Uterus (tissue), 3 donors: ENCODE measurements at regions not wholly inside any gene's neighbourhood (a gene's known extent, or its start where the extent isn't known, plus 50 kb on each side); places are given as distances from the start of the nearest gene placed in this dataset.

ENCODE experiments used
- DNase-seq, 2 donors: peaks; one replicate each; pipeline ENCODE4 v3.0.0-alpha.2; 2019 to 2020
- H3K27ac ChIP-seq, 2 donors: fragments of 200-600 bp; sonication (generic); 1 replicate in 1 of 2; 2 replicates in 1 of 2; pipeline ENCODE4 v1.5.1; 2016 to 2018
- H3K27me3 ChIP-seq, 2 donors: fragments of 200-600 bp; sonication (generic); one replicate each; pipeline ENCODE4 v1.5.1; 2018 to 2019; ENCODE audit warnings: control low read depth in 1 of 2
- H3K36me3 ChIP-seq, 2 donors: fragments of 200-600 bp; sonication (generic); one replicate each; pipeline ENCODE4 v1.5.1; 2019; ENCODE audit warnings: control low read depth in 1 of 2
- H3K4me1 ChIP-seq, 2 donors: fragments of 200-600 bp; sonication (generic); one replicate each; pipeline ENCODE4 v1.5.1; 2018 to 2019; ENCODE audit warnings: control low read depth in 1 of 2
- H3K4me3 ChIP-seq, 2 donors: fragments of 200-600 bp; sonication (generic); 1 replicate in 1 of 2; 2 replicates in 1 of 2; pipeline ENCODE4 v1.5.1; 2018 to 2019; ENCODE audit warnings: mild to moderate bottlenecking in 1 of 2
- H3K9me3 ChIP-seq, 2 donors: fragments of 200-600 bp; sonication (generic); one replicate each; pipeline ENCODE4 v1.5.1; 2019; ENCODE audit warnings: control low read depth in 1 of 2
- POLR2A ChIP-seq, 2 donors: fragments of 450-650 bp; IDR thresholded peaks; one replicate each; pipeline ENCODE4 v1.6.1; 2016; ENCODE audit warnings: antibody characterized with exemption in 2 of 2, mild to moderate bottlenecking in 1 of 2, moderate library complexity in 1 of 2
- intact Hi-C: fragments of 100-400 bp; cut with DNase I; formaldehyde crosslinking; loops from one replicate; pipeline ENCODE4 v1.15.1; 2023; ENCODE audit warnings: low total_unique reads
- TF ChIP-seq, protein P1 (sequence below), 4 experiments: fragments of 200-600 bp in 2 of 4; fragments of 450-650 bp in 2 of 4; sonication (generic) in 2 of 4; IDR thresholded peaks; one replicate each; pipeline ENCODE4 v1.5.1; 2016 to 2019; ENCODE audit warnings: antibody characterized with exemption in 4 of 4, mild to moderate bottlenecking in 2 of 4, moderate library complexity in 1 of 4
- donor health status: DM: yes; HTN: yes; CAD: no.

DNA sequence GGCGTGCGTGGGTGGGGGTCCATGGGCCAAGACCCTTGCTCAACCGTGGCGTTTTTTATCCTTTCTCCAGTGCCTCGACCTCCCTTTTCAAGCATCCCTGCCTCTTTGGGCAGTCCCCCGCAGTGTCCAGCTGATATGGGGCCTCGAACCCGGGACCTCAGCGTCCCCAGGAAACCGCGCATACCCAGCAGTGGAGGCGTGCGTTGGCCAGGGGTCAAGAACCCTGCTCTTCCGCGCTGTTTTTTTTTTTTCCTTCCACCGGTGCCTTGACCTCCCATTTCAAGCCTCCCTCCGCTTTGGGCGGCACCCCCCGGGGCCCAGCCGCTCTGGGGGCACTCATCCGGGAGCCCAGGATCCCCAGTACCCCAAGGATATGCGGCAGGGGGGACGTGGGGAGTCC is 325.8 kb downstream of the ALG10 start:
- Histone ChIP-seq H3K4me1 (no peaks in the 10 kb centered on the region), H3K9me3 (peaks cover 0 to 10% of the 10 kb centered on the region in 2 donors), H3K27me3 (no peaks in the 10 kb centered on the region), H3K27ac (no peak overlapping the region), H3K36me3 (no peaks in the 10 kb centered on the region), H3K4me3 (no peak overlapping the region)
- no peak for DNase-seq
- intact Hi-C loops: no loop called here
- TF ChIP-seq, protein P1, sequence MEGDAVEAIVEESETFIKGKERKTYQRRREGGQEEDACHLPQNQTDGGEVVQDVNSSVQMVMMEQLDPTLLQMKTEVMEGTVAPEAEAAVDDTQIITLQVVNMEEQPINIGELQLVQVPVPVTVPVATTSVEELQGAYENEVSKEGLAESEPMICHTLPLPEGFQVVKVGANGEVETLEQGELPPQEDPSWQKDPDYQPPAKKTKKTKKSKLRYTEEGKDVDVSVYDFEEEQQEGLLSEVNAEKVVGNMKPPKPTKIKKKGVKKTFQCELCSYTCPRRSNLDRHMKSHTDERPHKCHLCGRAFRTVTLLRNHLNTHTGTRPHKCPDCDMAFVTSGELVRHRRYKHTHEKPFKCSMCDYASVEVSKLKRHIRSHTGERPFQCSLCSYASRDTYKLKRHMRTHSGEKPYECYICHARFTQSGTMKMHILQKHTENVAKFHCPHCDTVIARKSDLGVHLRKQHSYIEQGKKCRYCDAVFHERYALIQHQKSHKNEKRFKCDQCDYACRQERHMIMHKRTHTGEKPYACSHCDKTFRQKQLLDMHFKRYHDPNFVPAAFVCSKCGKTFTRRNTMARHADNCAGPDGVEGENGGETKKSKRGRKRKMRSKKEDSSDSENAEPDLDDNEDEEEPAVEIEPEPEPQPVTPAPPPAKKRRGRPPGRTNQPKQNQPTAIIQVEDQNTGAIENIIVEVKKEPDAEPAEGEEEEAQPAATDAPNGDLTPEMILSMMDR (IDR thresholded peaks at IDR 0.05): no peak
- TF ChIP-seq POLR2A (IDR thresholded peaks at IDR 0.05): no peak

- no peak for DNase-seq
- intact Hi-C loops: no loop called here
- no peaks in the 10 kb centered on the region for H3K4me1 ChIP-seq
- H3K4me3 ChIP-seq: no peak overlapping the region
- TF ChIP-seq POLR2A (IDR thresholded peaks at IDR 0.05): no peak
- TF ChIP-seq, protein P1 (IDR thresholded peaks at IDR 0.05): no peak
- H3K9me3 ChIP-seq: peaks cover 0 to 6% of the 10 kb centered on the region in 2 donors
- H3K27ac ChIP-seq: no peak overlapping the region
- no peaks in the 10 kb centered on the region for H3K27me3 ChIP-seq
- H3K36me3 ChIP-seq: no peaks in the 10 kb centered on the region
Measured at GRCh38 chr12:34348836-34349672, 326.8 kb downstream of the ALG10 start.

GRCh38 chr12:34349673-34349961 is 327.3 kb downstream of the ALG10 start:
- Histone ChIP-seq H3K9me3 (peaks cover 0 to 8% of the 10 kb centered on the region in 2 donors), H3K27me3 (no peaks in the 10 kb centered on the region), H3K4me3 (no peak overlapping the region), H3K27ac (no peak overlapping the region), H3K36me3 (no peaks in the 10 kb centered on the region), H3K4me1 (no peaks in the 10 kb centered on the region)
- TF ChIP-seq POLR2A (IDR thresholded peaks at IDR 0.05): no peak
- no peak for DNase-seq
- intact Hi-C loops: no loop called here

GRCh38 chr12:34350092-34351041 is 328.1 kb downstream of the ALG10 start:
- Histone ChIP-seq H3K27me3 (no peaks in the 10 kb centered on the region), H3K4me3 (no peak overlapping the region), H3K4me1 (no peaks in the 10 kb centered on the region), H3K36me3 (no peaks in the 10 kb centered on the region), H3K27ac (no peak overlapping the region), H3K9me3 (peaks cover 0 to 8% of the 10 kb centered on the region in 2 donors)
- TF ChIP-seq, protein P1 (IDR thresholded peaks at IDR 0.05): no peak
- intact Hi-C loops: no loop called here
- DNase-seq: no peak

GRCh38 chr12:34352098-34352497 is 329.8 kb downstream of the ALG10 start:
- no peak overlapping the region for H3K27ac ChIP-seq
- no peaks in the 10 kb centered on the region for H3K4me1 ChIP-seq
- H3K27me3 ChIP-seq: no peaks in the 10 kb centered on the region
- no peak for DNase-seq
- no peak overlapping the region for H3K4me3 ChIP-seq
- intact Hi-C loops: no loop called here
- no peaks in the 10 kb centered on the region for H3K36me3 ChIP-seq
- H3K9me3 ChIP-seq: peaks cover 0 to 8% of the 10 kb centered on the region in 2 donors
- no peak for TF ChIP-seq POLR2A (IDR thresholded peaks at IDR 0.05)
- TF ChIP-seq, protein P1 (IDR thresholded peaks at IDR 0.05): no peak
